ENCODE measurements at regions not wholly inside any gene's neighbourhood (a gene's known extent, or its start where the extent isn't known, plus 50 kb on each side); places are given as distances from the start of the nearest gene placed in this dataset.

DNA sequence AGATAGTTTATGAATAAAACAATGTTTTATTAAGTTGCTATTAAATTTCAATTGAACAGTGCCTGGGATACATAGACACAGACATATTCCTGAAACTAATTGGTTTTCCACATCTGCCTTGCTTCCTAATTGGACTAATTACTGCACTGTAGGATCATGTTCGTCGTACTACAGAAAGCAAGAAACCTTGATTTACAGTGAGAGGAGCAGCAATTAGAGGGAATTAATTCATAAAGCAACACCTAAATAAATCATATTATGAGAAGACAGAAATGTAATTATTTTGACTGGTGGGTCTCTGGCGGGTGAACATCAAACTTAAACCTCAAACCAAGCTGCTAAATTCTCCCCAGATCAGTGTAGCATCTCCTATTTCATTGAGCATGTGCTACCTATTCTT, 124.6 kb upstream of the CAMK1G start:
- TF ChIP-seq, protein P1, sequence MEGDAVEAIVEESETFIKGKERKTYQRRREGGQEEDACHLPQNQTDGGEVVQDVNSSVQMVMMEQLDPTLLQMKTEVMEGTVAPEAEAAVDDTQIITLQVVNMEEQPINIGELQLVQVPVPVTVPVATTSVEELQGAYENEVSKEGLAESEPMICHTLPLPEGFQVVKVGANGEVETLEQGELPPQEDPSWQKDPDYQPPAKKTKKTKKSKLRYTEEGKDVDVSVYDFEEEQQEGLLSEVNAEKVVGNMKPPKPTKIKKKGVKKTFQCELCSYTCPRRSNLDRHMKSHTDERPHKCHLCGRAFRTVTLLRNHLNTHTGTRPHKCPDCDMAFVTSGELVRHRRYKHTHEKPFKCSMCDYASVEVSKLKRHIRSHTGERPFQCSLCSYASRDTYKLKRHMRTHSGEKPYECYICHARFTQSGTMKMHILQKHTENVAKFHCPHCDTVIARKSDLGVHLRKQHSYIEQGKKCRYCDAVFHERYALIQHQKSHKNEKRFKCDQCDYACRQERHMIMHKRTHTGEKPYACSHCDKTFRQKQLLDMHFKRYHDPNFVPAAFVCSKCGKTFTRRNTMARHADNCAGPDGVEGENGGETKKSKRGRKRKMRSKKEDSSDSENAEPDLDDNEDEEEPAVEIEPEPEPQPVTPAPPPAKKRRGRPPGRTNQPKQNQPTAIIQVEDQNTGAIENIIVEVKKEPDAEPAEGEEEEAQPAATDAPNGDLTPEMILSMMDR (IDR thresholded peaks at IDR 0.05): no peak
- TF ChIP-seq EP300 (IDR thresholded peaks at IDR 0.05): no peak
- no peak for TF ChIP-seq POLR2A (IDR thresholded peaks at IDR 0.05; ENCODE audit: low read depth)
